Fibroblast of lung (primary cell): ENCODE measurements at regions not wholly inside any gene's neighbourhood (a gene's known extent, or its start where the extent isn't known, plus 50 kb on each side); places are given as distances from the start of the nearest gene placed in this dataset.

Experiments used
- DNase-seq, 2 donors: peaks; one replicate each; pipeline versions ENCODE4 v3.0.0 to v3.0.0-alpha.2; 2010; ENCODE audit warnings: low read depth in 2 of 2
- H2AFZ ChIP-seq: 2 replicates; pipeline ENCODE4 v1.5.1; 2012; ENCODE audit warnings: low read length, control low read depth, inconsistent platforms
- H3K27ac ChIP-seq: 2 replicates; pipeline ENCODE4 v1.5.1; 2011; ENCODE audit warnings: low read length, control low read depth; ENCODE audit not compliant: insufficient read depth
- H3K27me3 ChIP-seq: 2 replicates; pipeline ENCODE4 v1.5.1; 2011; ENCODE audit warnings: mild to moderate bottlenecking, low read length; ENCODE audit not compliant: control insufficient read depth, insufficient read depth
- H3K36me3 ChIP-seq: 2 replicates; pipeline ENCODE4 v1.5.1; 2011; ENCODE audit warnings: low read length; ENCODE audit not compliant: control insufficient read depth, insufficient read depth
- H3K4me1 ChIP-seq: 2 replicates; pipeline ENCODE4 v1.5.1; 2011; ENCODE audit warnings: low read length; ENCODE audit not compliant: control insufficient read depth, insufficient read depth; ENCODE audit errors: extremely low read depth
- H3K4me2 ChIP-seq: 2 replicates; pipeline ENCODE4 v1.5.1; 2011; ENCODE audit warnings: low read length, control low read depth; ENCODE audit not compliant: insufficient read depth; ENCODE audit errors: extremely low read depth
- H3K4me3 ChIP-seq, 4 experiments: fragments of 200-600 bp in 1 of 4; sonication (generic) in 1 of 4; replicated peaks in 1 of 4; 2 replicates each; pipeline ENCODE4 v1.5.1; 2011 to 2016; ENCODE audit warnings: low read length in 4 of 4, low read depth in 3 of 4, mild to moderate bottlenecking in 3 of 4, control low read depth in 2 of 4, inconsistent platforms in 1 of 4, mixed read lengths in 1 of 4; ENCODE audit not compliant: insufficient read depth in 1 of 4; ENCODE audit errors: control extremely low read depth in 1 of 4
- H3K79me2 ChIP-seq: 2 replicates; pipeline ENCODE4 v1.5.1; 2012; ENCODE audit warnings: mild to moderate bottlenecking, low read length, inconsistent platforms; ENCODE audit not compliant: control insufficient read depth, insufficient read depth
- H3K9ac ChIP-seq: 2 replicates; pipeline ENCODE4 v1.5.1; 2011; ENCODE audit warnings: mild to moderate bottlenecking, low read length, control low read depth; ENCODE audit not compliant: insufficient read depth
- H3K9me3 ChIP-seq: 2 replicates; pipeline ENCODE4 v1.5.1; 2012; ENCODE audit warnings: low read depth, low read length; ENCODE audit not compliant: control insufficient read depth, insufficient read depth
- H4K20me1 ChIP-seq: 2 replicates; pipeline ENCODE4 v1.5.1; 2011; ENCODE audit warnings: low read length; ENCODE audit not compliant: control insufficient read depth, insufficient read depth; ENCODE audit errors: extremely low read depth
- EZH2 ChIP-seq: IDR thresholded peaks from 2 replicates; pipeline ENCODE4 v1.5.1; 2012; ENCODE audit warnings: low read length, control low read depth, mild to moderate bottlenecking; ENCODE audit errors: missing control alignments
- TF ChIP-seq, protein P1 (sequence below), 2 donors: IDR thresholded peaks in 1 of 2; conservative IDR thresholded peaks in 1 of 2; 1 replicate in 1 of 2; 2 replicates in 1 of 2; pipeline ENCODE4 v1.5.1; 2011 to 2012; ENCODE audit warnings: low read length in 2 of 2, control low read depth in 1 of 2, inconsistent platforms in 1 of 2, low read depth in 1 of 2, mild to moderate bottlenecking in 1 of 2

DNA sequence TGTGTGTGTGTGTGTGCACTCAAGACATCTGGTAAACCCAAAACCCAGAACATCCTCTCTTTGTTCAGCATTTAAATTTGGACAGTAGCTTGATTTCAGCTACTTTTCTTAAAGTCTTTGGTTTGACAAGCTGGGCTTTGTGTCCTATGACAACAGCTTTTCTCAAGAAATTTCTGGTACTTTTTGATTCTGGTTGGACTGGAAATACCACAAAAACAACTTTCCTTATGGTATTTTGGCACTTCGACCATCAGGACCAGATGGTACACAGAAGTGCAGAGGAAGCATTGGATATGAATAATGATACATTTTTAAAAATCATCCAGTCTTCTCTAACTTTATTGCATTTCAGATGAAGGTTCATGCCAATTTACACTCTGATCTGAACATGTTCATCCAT is 286.6 kb upstream of the FLRT2 start:
- Histone ChIP-seq H3K27ac (no peak overlapping the region), H3K4me3 (no peak overlapping the region), H2AFZ (no peak overlapping the region), H4K20me1 (no peaks in the 10 kb centered on the region), H3K27me3 (no peaks in the 10 kb centered on the region), H3K79me2 (no peaks in the 10 kb centered on the region), H3K9me3 (no peaks in the 10 kb centered on the region), H3K4me2 (no peak overlapping the region), H3K36me3 (no peaks in the 10 kb centered on the region), H3K4me1 (no peaks in the 10 kb centered on the region), H3K9ac (no peak overlapping the region)
- TF ChIP-seq, protein P1, sequence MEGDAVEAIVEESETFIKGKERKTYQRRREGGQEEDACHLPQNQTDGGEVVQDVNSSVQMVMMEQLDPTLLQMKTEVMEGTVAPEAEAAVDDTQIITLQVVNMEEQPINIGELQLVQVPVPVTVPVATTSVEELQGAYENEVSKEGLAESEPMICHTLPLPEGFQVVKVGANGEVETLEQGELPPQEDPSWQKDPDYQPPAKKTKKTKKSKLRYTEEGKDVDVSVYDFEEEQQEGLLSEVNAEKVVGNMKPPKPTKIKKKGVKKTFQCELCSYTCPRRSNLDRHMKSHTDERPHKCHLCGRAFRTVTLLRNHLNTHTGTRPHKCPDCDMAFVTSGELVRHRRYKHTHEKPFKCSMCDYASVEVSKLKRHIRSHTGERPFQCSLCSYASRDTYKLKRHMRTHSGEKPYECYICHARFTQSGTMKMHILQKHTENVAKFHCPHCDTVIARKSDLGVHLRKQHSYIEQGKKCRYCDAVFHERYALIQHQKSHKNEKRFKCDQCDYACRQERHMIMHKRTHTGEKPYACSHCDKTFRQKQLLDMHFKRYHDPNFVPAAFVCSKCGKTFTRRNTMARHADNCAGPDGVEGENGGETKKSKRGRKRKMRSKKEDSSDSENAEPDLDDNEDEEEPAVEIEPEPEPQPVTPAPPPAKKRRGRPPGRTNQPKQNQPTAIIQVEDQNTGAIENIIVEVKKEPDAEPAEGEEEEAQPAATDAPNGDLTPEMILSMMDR (conservative IDR thresholded peaks at IDR 0.05 in 1 of 2, IDR thresholded peaks at IDR 0.05 in 1 of 2; ENCODE audit: low read depth in 1 of 2, low read length in 2 of 2), result no peak
- TF ChIP-seq EZH2, result no peak
- DNase-seq, result no peak

DNA sequence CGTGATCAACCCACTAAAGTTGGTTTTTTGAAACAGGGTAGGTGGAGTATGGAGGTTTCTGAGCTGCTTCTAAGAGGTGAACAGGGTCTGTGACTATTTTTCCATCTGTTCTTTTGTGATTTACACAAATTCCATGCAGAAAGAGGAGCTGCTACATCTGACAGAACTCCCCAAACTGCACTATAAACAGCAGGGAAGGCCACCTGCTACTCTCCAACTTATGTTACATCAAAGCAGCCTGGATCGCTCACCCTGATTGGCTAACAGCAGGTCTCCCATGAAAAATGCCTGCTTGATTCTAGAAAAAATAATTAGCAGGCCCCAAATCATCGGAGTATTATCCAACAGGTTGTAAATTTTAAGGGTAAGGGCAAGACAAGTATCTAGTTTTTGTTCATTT is 282.9 kb upstream of the FLRT2 start:
- Histone ChIP-seq H3K36me3 (no peaks in the 10 kb centered on the region), H3K4me1 (no peaks in the 10 kb centered on the region), H3K4me3 (no peak overlapping the region), H4K20me1 (no peaks in the 10 kb centered on the region), H3K27ac (no peak overlapping the region), H3K4me2 (no peak overlapping the region), H3K9ac (no peak overlapping the region), H3K27me3 (no peaks in the 10 kb centered on the region), H3K9me3 (no peaks in the 10 kb centered on the region), H2AFZ (no peak overlapping the region), H3K79me2 (no peaks in the 10 kb centered on the region)
- no peak for TF ChIP-seq EZH2
- TF ChIP-seq, protein P1 (conservative IDR thresholded peaks at IDR 0.05 in 1 of 2, IDR thresholded peaks at IDR 0.05 in 1 of 2; ENCODE audit: low read depth in 1 of 2, low read length in 2 of 2), result no peak
- DNase-seq, result no peak

- no peak overlapping the region for H2AFZ ChIP-seq
- no peaks in the 10 kb centered on the region for H3K27me3 ChIP-seq
- no peak overlapping the region for H3K27ac ChIP-seq
- H3K9ac ChIP-seq, result no peak overlapping the region
- no peaks in the 10 kb centered on the region for H3K9me3 ChIP-seq
- no peak overlapping the region for H3K4me3 ChIP-seq
- peak; percentile 2 to 38 for DNase-seq
- H3K4me2 ChIP-seq, result no peak overlapping the region
- H3K79me2 ChIP-seq, result no peaks in the 10 kb centered on the region
- H3K4me1 ChIP-seq, result no peaks in the 10 kb centered on the region
- H3K36me3 ChIP-seq, result no peaks in the 10 kb centered on the region
- no peak for TF ChIP-seq EZH2
- TF ChIP-seq, protein P1 (conservative IDR thresholded peaks at IDR 0.05 in 1 of 2, IDR thresholded peaks at IDR 0.05 in 1 of 2; ENCODE audit: low read depth in 1 of 2, low read length in 2 of 2), result no peak
- no peaks in the 10 kb centered on the region for H4K20me1 ChIP-seq
Observed at GRCh38 chr14:85248881-85249635, 280.9 kb upstream of the FLRT2 start.
